Naive B cell (primary cell): ENCODE measurements at regions not wholly inside any gene's neighbourhood (a gene's known extent, or its start where the extent isn't known, plus 50 kb on each side); places are given as distances from the start of the nearest gene placed in this dataset.

ENCODE experiments used
- ATAC-seq, 2 donors: fragments of 150-1000 bp; cut with Tn5 transposase; 2 replicates each; pipeline ENCODE4 v1.10.0; 2021; ENCODE audit warnings: low read depth in 2 of 2, mild to moderate bottlenecking in 2 of 2, moderate library complexity in 2 of 2
- DNase-seq: peaks from one replicate; pipeline ENCODE4 v3.0.0; 2022
- H3K27ac Mint-ChIP-seq, 6 donors: one replicate each; pipeline ENCODE4 v1.8.0; 2020 to 2022; ENCODE audit warnings: mild to moderate bottlenecking in 6 of 6, mixed read lengths in 6 of 6, moderate library complexity in 5 of 6, inconsistent platforms in 2 of 6
- H3K27me3 Mint-ChIP-seq, 3 donors: one replicate each; pipeline ENCODE4 v1.8.0; 2021 to 2022; ENCODE audit warnings: mixed read lengths in 3 of 3, mild to moderate bottlenecking in 1 of 3
- H3K36me3 Mint-ChIP-seq, 2 donors: one replicate each; pipeline ENCODE4 v1.8.0; 2020 to 2022; ENCODE audit warnings: mixed read lengths in 2 of 2, inconsistent platforms in 1 of 2, mild to moderate bottlenecking in 1 of 2
- H3K4me1 Mint-ChIP-seq, 3 donors: one replicate each; pipeline ENCODE4 v1.8.0; 2020 to 2022; ENCODE audit warnings: mixed read lengths in 3 of 3, inconsistent platforms in 1 of 3, mild to moderate bottlenecking in 1 of 3, moderate library complexity in 1 of 3
- H3K4me3 Mint-ChIP-seq, 8 donors: one replicate each; pipeline ENCODE4 v1.8.0; 2020 to 2022; ENCODE audit warnings: mild to moderate bottlenecking in 8 of 8, mixed read lengths in 8 of 8, moderate library complexity in 8 of 8, inconsistent platforms in 2 of 8
- H3K9me3 Mint-ChIP-seq, 7 donors: one replicate each; pipeline ENCODE4 v1.8.0; 2020 to 2022; ENCODE audit warnings: mixed read lengths in 7 of 7, mild to moderate bottlenecking in 5 of 7, inconsistent platforms in 2 of 7, moderate library complexity in 1 of 7

GRCh38 chr6:87914637-87915395, 132.8 kb upstream of the SPACA1 start:
- DNase-seq (no peak), ATAC-seq (peak; percentile 92 to 99)
- peak overlapping the region in 1 of 6 donors; percentile 49 for H3K27ac Mint-ChIP-seq
- no peaks in the 10 kb centered on the region for H3K36me3 Mint-ChIP-seq
- peaks cover 19 to 41% (median 34%) of the 10 kb centered on the region in 3 donors for H3K4me1 Mint-ChIP-seq
- peaks cover 0 to 18% (median 2%) of the 10 kb centered on the region in 7 donors for H3K9me3 Mint-ChIP-seq
- no peak overlapping the region for H3K4me3 Mint-ChIP-seq
- H3K27me3 Mint-ChIP-seq = no peaks in the 10 kb centered on the region

GRCh38 chr6:87913974-87914373, 133.7 kb upstream of the SPACA1 start:
- Mint-ChIP-seq H3K9me3 (peaks cover 0 to 18% (median 2%) of the 10 kb centered on the region in 7 donors), H3K4me1 (peaks cover 10 to 32% (median 26%) of the 10 kb centered on the region in 3 donors), H3K4me3 (no peak overlapping the region), H3K27ac (no peak overlapping the region), H3K36me3 (no peaks in the 10 kb centered on the region), H3K27me3 (no peaks in the 10 kb centered on the region)
- no peak for DNase-seq
- ATAC-seq = no peak

DNA sequence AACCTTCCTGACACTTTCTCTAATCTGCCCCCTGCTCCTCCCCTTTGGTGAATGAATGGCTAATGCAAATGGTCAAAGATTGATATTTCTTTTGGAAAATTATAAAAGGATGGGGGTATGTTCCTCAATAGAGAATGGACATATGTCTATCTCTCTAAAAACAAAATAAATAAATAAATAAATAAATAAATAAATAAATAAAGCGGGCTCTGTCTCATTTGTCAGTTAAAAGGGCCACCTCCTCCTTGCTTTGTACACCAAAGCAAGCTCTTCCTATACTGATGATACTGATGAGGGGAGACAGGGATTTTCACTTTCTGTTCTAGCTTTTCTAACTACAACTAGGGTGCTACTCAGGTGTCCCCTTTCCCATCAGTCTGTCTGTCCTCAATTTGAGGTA, 135.5 kb upstream of the SPACA1 start:
- H3K27me3 Mint-ChIP-seq = no peaks in the 10 kb centered on the region
- no peak for ATAC-seq
- H3K4me3 Mint-ChIP-seq = no peak overlapping the region
- no peaks in the 10 kb centered on the region for H3K36me3 Mint-ChIP-seq
- DNase-seq = no peak
- peaks cover 0 to 18% (median 2%) of the 10 kb centered on the region in 7 donors for H3K9me3 Mint-ChIP-seq
- H3K27ac Mint-ChIP-seq = no peak overlapping the region
- peaks cover 5 to 18% (median 17%) of the 10 kb centered on the region in 3 donors for H3K4me1 Mint-ChIP-seq

DNA sequence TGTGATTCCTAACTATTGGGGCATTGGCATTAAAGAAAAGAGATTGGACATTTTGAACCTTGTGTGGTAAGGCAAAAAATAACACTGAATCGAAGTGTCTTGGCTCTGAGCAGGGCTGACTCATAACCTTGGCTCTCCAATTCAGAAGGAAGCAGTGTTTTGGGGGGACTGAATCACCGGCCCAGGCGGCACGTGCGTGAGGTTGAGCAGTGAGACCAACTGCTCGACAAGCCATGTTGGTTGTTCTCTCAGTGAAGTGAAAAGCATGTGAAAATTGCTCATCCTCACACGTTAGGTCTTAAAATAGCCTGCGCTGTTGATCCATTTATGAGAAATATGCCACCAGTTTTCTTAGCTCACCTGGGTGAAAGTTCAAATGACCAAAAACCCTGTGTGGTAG, 137.8 kb upstream of the SPACA1 start:
- H3K36me3 Mint-ChIP-seq = no peaks in the 10 kb centered on the region
- no peak for ATAC-seq

DNA sequence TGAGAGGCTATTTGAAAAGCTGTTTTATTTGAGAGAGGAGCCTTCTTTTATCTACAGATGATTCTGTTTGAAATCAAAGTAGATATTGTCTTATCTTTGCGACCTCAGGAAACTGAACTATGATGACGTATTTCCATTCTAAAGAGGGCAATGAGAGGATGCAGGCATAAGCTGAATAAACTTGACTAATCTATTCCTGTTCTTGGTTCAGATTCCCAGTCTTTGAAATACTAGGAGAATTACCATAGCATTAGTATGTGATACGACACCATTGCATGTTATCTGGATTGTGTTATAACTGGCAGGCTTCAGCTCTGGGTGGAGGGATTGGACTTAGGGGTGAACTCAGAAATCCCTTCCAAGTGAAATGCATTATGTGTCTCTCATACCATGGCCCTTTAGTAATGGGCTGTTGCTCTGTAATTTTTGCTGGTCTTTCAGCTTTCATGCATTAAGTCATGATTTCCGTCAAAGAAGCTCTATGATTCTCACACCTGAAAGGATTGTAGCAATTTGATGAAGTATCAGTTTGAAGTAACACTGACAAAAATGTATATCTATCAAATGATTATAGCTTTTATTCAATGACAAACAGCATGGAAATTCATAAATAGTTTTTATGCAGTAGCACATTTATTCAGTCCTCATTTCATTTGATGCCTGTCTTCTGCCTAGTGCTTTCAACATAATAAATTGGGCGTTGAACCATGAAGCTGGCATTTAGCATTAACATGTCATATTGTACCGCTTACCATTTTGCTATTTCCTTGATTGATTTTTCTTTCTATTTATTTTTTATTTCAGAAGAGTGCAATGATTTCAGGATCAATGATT, 138.4 kb upstream of the SPACA1 start:
- Mint-ChIP-seq H3K4me3 (no peak overlapping the region), H3K36me3 (no peaks in the 10 kb centered on the region), H3K9me3 (peaks cover 0 to 5% (median 0%) of the 10 kb centered on the region in 7 donors), H3K4me1 (peaks cover 4 to 12% (median 6%) of the 10 kb centered on the region in 3 donors), H3K27me3 (no peaks in the 10 kb centered on the region), H3K27ac (no peak overlapping the region)
- ATAC-seq = no peak
- DNase-seq = no peak

More for the DNA sequence above, 137.8 kb upstream of the SPACA1 start:
- Mint-ChIP-seq H3K4me1 (peaks cover 6 to 13% (median 8%) of the 10 kb centered on the region in 3 donors), H3K27ac (peak overlapping the region in 2 of 6 donors; percentile 13 to 53), H3K4me3 (peak overlapping the region in 1 of 8 donors; percentile 47), H3K27me3 (no peaks in the 10 kb centered on the region), H3K9me3 (peaks cover 0 to 5% (median 0%) of the 10 kb centered on the region in 7 donors)
- DNase-seq = no peak

- H3K9me3 Mint-ChIP-seq = peaks cover 0 to 5% (median 0%) of the 10 kb centered on the region in 7 donors
- peaks cover 0 to 6% (median 5%) of the 10 kb centered on the region in 3 donors for H3K4me1 Mint-ChIP-seq
- DNase-seq = no peak
- H3K27ac Mint-ChIP-seq = no peak overlapping the region
- no peaks in the 10 kb centered on the region for H3K27me3 Mint-ChIP-seq
- no peaks in the 10 kb centered on the region for H3K36me3 Mint-ChIP-seq
- no peak overlapping the region for H3K4me3 Mint-ChIP-seq
- ATAC-seq = no peak
Observed at GRCh38 chr6:87907521-87907920, 140.1 kb upstream of the SPACA1 start.

- Mint-ChIP-seq H3K27ac (peak overlapping the region in 1 of 6 donors; percentile 70), H3K36me3 (no peaks in the 10 kb centered on the region), H3K27me3 (no peaks in the 10 kb centered on the region), H3K4me3 (peak overlapping the region in 1 of 8 donors; percentile 7), H3K9me3 (peaks cover 0 to under 1% (median 0%) of the 10 kb centered on the region in 7 donors), H3K4me1 (peaks cover 0 to 6% (median 5%) of the 10 kb centered on the region in 3 donors)
- ATAC-seq = no peak
- no peak for DNase-seq
Observed at GRCh38 chr6:87905101-87905641, 142.5 kb upstream of the SPACA1 start.

DNA sequence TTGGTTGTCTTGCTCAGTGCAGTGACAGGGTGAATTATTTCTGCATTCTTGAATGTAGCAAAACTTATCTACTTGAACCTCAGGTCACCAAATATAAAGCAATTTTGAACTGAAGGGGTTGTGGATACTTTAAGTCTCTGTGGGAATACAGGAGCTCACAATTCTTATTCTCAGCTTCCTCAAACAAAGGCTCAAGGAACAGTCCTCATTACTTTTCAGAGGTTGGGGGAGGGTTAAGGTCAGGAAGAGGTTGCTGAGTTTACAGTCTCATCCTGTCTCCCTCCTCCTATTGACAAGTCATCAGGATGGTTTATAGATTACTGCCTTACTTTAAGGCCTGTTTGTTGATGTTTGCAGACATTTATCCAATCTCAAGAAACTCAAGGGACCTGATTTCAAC, 143.6 kb upstream of the SPACA1 start:
- H3K4me3 Mint-ChIP-seq = no peak overlapping the region
- H3K36me3 Mint-ChIP-seq = no peaks in the 10 kb centered on the region
- H3K27ac Mint-ChIP-seq = no peak overlapping the region
- H3K27me3 Mint-ChIP-seq = no peaks in the 10 kb centered on the region
- DNase-seq = no peak
- peaks cover 0 to 6% (median 5%) of the 10 kb centered on the region in 3 donors for H3K4me1 Mint-ChIP-seq
- no peak for ATAC-seq
- H3K9me3 Mint-ChIP-seq = no peaks in the 10 kb centered on the region

DNA sequence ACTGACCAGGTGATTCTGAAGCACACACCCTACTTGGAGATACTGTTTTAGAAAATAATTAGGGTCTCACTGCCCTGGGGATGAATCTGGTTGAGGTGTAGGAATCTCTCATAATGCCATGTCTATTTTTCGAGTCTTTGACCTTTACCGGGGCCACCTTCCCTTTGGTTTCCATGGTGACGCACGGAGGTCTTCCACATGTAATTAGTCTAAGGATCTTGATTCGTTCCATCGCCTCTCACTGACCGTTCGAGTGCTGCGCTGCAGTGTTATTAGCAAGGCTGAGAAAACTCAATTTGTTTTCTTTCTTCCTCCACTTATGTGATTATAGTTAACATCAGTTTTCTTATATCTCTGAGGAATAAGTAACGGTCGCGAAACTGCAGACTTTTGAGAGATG, 144.3 kb upstream of the SPACA1 start:
- Mint-ChIP-seq H3K36me3 (no peaks in the 10 kb centered on the region), H3K27ac (no peak overlapping the region), H3K27me3 (no peaks in the 10 kb centered on the region), H3K4me3 (peak overlapping the region in 1 of 8 donors; percentile 7), H3K9me3 (no peaks in the 10 kb centered on the region), H3K4me1 (peaks cover 0 to 6% (median 5%) of the 10 kb centered on the region in 3 donors)
- ATAC-seq = no peak
- no peak for DNase-seq

GRCh38 chr6:87902383-87902782, 145.3 kb upstream of the SPACA1 start:
- Mint-ChIP-seq H3K27me3 (no peaks in the 10 kb centered on the region), H3K36me3 (no peaks in the 10 kb centered on the region), H3K27ac (no peak overlapping the region), H3K4me3 (no peak overlapping the region), H3K9me3 (no peaks in the 10 kb centered on the region), H3K4me1 (peaks cover 0 to 6% (median 5%) of the 10 kb centered on the region in 3 donors)
- ATAC-seq (no peak), DNase-seq (no peak)

- Mint-ChIP-seq H3K27me3 (no peaks in the 10 kb centered on the region), H3K36me3 (no peaks in the 10 kb centered on the region), H3K4me1 (peaks cover 0 to 6% (median 5%) of the 10 kb centered on the region in 3 donors), H3K4me3 (peak overlapping the region in 1 of 8 donors; percentile 47), H3K27ac (peak overlapping the region in 1 of 6 donors; percentile 74), H3K9me3 (no peaks in the 10 kb centered on the region)
- ATAC-seq (no peak), DNase-seq (no peak)
Observed at GRCh38 chr6:87901613-87902012, 146.0 kb upstream of the SPACA1 start.

- Mint-ChIP-seq H3K9me3 (no peaks in the 10 kb centered on the region), H3K36me3 (no peaks in the 10 kb centered on the region), H3K4me3 (no peak overlapping the region), H3K27me3 (no peaks in the 10 kb centered on the region), H3K4me1 (peaks cover 0 to 3% (median 2%) of the 10 kb centered on the region in 3 donors), H3K27ac (peak overlapping the region in 1 of 6 donors; percentile 63)
- ATAC-seq = no peak
- DNase-seq = no peak
Observed at GRCh38 chr6:87900160-87900698, 147.4 kb upstream of the SPACA1 start.

DNA sequence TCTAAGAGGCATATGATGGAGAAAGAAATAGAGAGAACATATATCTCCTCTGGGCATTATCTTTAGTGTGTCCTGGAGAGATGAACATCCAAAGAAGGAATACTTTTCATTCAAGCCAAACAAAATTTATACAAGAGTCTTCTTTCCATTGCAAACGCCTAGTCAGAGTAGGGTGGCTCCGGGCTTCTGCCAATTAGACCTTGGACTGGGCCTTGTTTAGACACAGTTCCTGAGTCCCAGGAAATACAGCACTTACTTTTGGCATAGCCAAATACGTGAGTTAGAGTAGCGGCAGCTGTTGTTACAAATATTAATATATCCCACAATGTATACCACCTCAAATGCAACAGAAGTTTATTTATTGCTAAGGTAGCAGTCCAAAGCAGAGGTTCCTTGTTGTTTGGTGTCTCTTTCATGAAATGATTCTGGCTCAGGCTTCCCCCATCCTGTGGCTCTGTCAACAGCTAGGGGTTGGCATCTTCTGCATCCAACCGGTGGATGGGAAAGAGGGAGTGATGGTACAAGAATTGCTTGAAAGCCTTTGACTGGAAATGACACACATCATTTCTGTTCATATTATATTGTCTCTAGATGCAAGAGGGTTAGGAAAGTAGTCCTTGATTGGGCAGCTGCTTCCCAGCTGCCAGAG, 148.0 kb upstream of the SPACA1 start:
- Mint-ChIP-seq H3K36me3 (no peaks in the 10 kb centered on the region), H3K27ac (peak overlapping the region in 1 of 6 donors; percentile 20), H3K27me3 (no peaks in the 10 kb centered on the region), H3K9me3 (no peaks in the 10 kb centered on the region), H3K4me3 (no peak overlapping the region), H3K4me1 (no peaks in the 10 kb centered on the region)
- ATAC-seq = no peak
- DNase-seq = no peak
